Glomerular endothelial cell (primary cell): ENCODE measurements at regions not wholly inside any gene's neighbourhood (a gene's known extent, or its start where the extent isn't known, plus 50 kb on each side); places are given as distances from the start of the nearest gene placed in this dataset.

ENCODE experiments used
- DNase-seq: peaks from one replicate; pipeline ENCODE4 v3.0.0-alpha.2; 2011; ENCODE audit warnings: low read depth, low spot score; ENCODE audit errors: extremely low read depth

DNA sequence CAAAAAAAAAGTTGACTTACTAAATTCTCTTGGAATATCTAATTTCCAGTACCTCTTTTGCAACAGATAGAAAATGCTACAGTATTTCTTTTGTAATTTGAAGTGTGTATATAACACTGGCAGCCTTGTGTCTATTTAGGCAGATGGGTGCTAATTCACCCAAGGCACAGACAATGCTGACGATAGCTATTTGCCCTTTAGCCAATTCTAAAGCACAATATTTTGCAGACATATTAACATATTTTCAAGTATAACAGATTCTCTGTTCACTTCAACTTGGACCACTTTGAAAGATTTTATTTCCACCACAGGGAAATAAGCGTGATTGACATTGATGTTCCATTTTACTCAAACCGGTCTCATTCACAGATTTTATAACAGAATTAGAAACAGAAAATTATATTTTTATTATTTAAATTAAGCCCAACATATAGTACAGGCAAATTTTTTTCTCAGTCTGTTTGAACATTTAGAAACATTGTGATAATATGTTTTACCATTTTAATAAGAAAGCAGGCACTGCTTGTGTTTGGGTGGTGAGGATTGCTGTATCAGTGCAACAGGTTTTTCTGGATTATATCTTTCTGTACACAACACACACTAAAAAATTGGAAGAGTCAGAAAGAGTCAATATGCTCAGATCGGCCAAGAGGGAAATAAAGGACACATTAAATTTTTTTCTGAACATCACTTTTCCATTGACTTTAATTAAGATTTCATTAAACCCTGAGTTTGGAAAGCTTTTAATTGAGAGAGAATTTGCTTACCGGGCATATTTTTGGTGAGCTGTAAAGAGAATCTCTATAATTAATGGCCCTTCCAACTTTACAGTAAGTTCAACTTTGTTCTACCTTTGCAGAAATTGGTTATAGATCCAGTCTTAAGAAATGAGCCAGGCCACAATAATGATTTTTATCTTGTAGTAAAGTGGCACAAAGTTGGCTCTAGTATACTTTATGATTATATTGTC lies 327.3 kb upstream of the NR2F2 start:
- no peak for DNase-seq

DNA sequence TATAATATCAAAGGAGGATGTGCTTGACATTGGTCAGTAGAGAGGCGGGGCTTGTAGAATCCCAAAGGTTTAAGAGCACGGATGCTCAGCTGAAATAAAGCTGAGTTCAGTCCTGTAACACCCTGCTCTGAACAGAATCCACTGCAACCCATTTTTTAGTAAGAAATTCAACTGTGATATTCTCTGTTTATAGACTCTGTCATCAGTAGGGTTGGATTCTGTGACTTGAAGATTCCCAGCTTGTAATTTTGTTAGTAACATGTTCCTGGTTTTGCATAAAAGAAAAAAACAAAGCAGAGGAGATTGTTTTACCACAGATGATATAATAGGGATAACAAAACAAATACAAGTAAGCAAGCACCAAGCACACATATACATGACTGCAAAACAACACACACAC lies 324.6 kb upstream of the NR2F2 start:
- no peak for DNase-seq

DNA sequence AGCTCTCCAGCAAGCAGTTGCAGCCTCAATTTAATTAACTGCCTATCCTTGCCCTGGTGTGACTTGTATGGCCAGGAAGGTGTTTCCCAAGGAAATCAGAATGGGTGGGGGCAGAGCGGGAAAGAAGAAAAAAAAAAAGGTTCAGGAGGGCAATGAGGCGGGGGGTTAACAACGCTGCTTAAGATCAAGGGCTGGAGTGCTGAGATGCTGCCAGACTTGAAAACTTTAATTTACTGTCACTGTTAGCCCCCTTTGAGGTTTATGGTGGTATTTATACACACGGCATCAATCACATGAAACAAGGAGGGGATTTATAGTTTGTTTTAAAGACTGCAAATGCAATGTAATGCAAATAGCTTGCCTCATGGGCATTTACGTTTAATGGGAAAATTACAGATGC lies 319.4 kb upstream of the NR2F2 start:
- no peak for DNase-seq

DNA sequence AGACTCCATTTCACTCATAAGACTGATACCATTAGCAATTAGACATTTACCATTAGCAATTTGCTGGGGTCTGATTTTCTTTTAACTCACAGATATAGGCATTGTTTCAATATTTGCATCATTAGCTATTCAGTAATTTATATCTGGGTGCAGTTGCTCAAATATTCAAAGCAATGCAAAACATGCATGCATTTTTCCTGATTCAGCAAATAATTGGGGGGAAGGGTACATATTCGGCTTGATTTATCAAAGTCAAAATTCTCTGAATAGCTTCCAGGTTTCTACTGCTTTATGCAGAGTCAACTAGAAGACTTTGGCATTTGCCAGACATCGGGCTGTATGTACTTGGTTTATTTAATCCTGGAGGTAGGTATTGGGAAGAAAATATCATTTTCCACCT lies 315.6 kb upstream of the NR2F2 start:
- no peak for DNase-seq

DNA sequence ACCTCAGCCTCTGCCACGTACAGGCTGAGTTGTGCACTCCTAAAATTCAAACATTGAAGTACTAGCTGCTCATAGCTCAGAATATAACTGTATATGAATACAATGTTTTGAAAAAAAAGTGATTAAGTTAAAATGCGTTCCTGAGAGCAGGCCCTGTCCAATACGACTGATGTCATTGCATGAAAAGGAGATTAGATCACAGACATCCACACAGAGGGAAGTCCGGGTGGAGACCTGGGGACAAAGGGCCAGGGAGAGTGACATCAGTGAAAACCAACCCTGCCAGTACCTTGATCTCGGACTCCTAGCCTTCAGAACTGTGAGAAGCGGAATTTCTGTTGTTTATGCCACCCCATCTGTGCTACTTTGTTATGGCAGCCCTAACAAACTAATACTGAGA lies 311.4 kb upstream of the NR2F2 start:
- DNase-seq: no peak

DNA sequence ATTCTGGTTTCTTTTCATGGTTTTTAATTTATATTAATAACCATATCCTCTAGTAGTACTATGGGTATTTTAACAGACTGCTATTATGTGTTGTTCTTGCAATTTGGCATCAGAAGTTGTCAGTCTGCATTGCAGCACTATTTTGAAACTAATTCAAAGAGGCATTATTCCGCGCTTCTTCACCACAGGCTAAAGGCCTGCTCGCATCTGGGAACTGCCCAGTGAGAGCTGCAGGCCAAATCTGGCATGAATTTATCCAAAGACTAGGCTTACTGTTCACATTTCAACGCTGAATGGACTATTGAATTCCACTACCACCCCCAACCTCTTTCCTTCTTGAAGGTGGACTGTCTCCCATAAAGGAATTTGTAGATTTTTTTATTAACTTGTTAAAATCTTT lies 310.4 kb upstream of the NR2F2 start:
- no peak for DNase-seq

DNA sequence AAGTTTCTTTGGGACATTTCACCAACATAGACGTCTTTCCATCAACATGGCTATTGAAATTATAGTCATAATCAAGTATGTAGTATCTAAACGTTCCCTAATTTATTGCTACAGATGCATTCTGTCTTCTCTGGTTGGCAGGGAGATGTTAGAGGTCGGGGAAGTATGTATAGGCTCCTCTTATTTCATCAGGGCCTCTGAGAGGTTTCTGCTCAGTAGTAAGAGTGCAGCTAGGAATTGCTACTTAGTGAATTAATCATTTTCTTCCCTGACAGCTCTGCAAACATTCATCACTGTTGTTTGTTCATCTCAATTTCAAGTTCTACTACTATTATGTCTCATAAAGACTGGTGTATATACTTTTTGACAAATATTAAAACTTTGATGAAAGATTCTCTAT lies 309.7 kb upstream of the NR2F2 start:
- no peak for DNase-seq

DNA sequence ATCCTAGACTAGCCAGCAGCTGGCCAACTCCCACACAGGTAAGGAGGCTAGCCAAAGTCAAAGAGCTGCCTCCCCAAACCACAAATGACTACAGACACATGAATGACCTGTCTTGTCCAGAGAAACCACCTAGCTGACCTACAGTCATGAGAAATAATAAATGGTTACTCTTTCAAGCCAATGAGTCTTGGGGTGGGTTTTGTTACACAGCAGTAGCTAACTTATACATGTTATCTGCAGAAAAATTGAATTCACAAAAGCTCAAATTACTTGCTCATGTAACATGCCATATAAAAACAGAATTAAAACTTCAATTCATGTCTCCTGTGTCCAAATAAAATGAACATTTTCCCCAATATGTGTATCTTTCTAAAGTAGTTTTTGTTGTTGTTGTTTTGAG lies 307.4 kb upstream of the NR2F2 start:
- no peak for DNase-seq

DNA sequence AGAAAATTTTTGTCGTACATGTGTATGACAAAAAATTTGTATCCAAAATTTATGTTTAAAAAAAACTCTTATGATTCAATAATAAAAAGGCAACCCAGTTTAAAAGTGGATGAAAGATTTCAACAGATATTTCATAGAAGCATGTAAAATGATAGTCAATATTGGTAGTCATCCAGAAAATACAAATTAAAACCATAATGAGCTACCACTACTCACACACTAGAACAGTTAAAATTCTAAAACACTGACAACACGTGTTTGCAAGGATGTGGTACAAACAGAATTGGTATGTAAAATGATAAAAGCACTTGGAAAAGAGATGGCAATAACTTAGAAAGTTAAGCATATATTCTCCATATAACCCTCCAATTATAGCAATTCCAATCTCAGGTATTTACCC lies 303.0 kb upstream of the NR2F2 start:
- no peak for DNase-seq

DNA sequence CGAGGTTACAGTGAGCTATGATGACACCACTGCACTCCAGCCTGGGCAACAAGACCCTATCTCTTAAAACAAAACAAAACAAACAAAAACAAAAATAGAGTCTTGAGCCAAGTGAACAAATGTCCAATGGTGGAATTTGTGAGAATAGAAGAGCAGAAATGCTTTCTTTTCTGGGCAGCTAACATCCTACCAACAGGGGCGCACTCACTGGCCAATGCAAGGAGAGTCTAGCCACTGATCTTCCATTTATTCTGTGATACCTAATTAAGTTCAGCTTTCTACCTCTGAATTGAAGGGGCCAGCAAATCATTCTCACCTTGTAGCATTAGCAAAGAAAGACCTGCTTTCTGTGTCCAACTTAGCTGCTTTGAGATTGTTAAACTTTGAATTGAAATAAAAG lies 301.9 kb upstream of the NR2F2 start:
- DNase-seq: no peak

DNA sequence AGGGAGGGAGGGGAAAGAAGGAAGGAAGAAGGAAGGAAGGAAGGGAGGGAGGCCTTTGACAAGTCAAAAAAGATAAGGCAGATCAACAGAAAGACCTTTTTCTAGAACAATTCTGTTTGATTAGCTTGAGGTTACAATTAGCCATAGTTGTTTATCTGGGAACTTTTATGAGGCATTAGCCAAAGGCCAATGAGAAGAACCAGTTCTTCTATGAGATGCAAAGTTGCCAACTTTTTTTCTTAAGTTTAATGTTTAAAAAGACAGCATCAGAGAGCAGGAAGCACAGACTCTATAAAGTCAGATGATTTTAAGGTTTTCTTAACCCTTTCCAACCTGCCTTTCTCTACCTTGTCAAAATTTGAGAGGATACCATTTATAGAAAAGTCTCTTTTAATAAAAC lies 301.3 kb upstream of the NR2F2 start:
- no peak for DNase-seq

DNA sequence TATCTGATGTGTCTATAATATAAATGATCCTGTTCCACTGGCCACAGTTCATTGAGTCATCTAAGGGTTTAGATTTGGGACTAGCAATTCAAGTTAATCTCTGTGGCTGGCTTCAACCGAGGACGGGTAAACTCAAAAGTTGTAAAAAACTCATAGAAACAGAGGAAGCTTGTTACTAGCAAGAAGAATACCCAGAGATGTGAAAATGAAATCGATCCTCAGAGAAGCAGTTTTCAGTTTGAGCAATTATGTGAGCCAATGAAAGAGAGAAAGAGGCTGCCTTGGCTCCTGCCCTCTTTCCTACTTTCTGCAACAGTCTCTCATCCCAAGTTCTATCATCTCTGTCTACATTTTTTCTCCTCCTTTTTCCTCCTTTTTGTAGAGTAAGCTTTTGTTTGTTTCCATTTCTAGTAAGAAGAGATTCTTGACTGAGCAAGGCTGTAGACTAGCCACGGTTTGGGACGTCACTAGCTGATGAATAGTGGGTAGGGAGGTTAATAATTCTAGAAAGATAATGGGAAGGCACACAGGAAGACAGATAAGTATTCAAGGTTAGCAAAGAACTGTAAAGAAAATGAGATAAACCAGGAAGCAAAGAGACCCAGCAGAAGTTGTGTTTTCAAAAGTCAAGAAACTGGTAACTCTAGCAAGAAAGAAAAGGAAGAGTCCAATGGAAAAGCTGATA lies 298.9 kb upstream of the NR2F2 start:
- no peak for DNase-seq

DNA sequence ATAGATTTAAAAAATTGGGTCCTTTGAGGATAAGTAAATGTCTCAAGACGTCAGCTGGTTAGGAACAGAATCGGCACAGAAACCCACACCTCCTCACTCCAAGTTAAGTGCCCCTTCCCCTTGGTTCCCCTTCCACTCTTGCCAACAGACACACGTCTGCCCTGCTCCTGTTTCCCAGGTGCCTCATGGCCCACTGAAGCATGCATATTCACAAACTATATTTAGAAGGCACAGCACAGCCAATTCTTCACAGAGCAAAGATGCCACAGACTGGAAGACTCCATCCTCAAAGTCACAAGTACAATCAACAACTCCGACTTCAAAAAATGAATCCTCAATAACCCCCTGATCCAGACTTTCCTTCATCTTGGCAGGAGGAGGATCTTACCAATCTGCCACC lies 295.4 kb upstream of the NR2F2 start:
- DNase-seq: no peak

DNA sequence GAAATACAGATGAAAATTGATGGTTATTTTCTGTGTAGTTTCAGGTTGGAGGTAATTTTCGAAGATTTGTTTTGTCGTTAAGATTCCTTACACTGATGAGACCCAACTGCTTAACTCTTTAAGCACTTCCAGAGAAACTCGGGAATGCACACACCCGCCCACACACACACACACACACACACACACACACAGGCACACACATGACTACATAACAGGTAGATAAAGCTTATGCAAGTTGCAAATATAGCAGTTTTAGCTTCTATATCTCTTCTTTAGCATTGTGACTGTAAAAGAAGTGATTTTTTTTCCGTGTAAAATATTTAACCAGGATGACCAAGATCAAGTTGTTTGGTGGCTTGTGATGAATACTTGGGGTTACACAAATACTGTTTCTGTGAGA lies 294.9 kb upstream of the NR2F2 start:
- DNase-seq: no peak

DNA sequence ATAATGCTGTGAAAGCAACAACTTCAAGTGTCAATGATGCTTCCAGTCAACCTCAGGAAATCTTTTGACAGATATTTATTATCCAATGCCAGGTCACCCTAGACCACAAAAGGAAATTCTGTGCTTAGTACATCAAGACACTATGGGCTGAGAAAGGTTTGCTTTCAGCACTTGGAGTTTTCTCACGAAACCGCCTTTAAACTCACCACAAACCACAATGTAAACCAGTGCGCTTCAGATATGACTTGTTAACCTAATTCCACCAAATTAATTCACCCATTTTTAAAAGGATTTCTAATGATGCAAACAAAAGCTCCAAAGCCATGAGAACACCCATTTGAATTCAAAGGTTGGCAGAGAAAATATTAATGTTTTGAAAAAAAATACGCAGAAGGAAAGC lies 292.9 kb upstream of the NR2F2 start:
- DNase-seq: no peak

DNA sequence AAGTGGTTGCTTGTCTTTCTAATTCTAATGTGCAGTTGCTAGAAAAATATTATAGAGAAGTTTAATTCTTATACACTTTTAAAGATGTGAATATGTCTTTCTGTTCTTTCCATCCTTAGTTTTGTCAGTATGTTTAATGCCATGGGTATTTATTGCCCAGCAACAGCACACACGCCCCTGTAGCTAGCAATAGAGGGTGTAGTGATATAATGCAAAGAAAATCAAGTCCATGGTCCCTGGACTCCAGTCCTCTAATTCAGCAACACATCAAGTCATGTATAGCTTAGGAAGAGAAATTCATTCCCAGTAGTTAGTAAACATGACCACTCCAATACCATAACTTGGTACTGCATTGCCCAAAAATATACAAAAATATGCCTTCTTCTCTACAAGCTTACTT lies 292.4 kb upstream of the NR2F2 start:
- DNase-seq: no peak

DNA sequence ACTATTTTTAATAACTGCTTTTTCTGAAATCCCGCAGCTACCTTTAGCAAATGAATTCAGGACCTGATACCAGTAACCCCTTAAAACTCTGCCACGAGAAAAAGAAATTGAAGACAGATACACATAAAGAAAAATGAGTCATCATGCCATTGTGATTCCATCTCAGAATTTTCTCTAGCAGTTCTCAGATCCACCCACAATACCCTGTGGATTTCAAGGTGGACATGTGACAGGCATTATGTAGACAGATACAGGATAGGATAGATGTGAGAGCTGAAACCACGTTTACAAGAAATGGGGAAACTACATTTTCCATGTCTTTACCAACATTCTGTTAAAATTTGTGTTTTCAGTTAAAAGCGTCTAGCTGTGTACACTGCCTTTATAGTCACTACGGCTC lies 291.9 kb upstream of the NR2F2 start:
- DNase-seq: no peak

DNA sequence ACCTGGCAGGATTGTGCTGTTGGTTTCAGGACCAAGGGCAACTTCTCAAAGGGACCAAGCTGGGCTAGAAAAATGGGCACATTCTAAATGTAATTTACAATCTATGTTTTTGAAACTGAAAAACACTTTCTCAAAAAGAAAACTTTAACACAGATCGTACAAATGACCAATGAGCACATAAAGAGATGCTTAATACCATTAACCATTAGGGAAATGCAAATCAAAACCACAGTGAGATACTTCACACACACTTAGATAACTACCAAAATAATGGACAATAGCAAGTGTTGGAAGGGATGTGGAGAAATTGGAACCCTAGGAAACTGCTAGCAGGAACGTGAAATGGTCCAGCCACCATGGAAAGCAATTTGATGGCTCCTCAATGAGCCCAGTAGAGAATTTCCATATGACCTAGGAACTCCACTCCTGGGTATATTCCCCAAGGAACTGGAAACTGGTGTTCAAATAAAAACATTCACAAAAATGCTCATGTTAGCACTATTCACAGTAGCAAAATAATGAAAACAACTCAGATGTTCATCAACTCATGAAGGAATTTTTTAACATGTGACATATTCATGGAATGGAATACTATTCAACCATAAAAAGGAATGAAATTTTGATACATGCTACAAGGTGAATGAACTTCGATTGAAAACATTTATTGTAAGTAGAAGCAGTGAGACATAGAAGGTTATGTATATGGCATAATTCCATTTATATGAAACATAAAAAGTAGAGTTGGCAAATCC lies 288.3 kb upstream of the NR2F2 start:
- no peak for DNase-seq

DNA sequence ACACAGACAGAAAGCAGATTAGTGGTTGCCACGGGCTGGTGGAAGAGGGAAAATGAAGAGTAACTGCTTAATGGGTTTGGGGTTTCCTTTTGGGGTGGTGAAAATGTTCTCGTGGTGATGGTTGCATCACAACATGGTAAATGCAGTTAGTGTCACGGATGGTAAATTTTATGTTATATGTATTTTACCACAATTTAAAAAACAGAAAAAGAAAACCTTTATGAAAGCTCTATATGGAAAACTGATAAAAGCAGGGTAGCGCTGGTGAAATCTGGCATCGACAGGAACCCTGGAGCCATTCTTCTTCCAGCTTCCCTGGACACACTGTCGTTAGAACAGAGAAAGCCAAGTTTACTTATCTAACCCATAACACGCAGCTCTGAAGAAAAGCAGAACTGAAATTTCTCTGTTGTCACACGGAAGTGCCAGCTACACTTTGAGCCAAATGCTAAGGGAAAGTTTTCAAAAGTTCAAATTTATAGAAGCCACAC lies 287.7 kb upstream of the NR2F2 start:
- DNase-seq: no peak

DNA sequence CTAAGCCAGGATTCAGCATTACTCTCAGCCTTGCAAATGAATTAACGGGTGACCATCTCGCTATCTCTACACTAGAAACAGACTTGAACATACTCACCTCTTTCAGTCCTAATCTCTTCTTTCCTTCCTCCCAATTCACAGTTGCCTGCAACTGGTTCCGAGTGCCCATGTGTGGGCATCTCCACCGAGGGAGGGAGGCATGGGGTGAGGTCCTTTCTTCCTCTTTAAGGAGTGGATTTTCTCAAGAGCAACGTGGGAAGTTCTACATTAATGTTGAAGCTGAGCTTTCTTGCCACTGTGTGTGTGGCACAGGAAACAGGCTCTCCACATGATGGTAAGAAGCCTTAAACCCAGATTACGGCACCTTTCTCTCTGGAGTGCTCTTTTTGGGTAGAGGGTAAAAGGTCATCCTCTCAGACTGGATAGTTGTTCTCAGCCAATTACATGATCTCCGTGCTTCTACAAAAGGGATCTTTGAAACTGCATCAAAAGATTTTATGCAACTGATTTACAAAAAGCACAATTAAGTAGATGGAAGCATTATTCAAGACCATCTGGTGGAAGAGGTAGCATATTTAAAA lies 286.8 kb upstream of the NR2F2 start:
- no peak for DNase-seq

DNA sequence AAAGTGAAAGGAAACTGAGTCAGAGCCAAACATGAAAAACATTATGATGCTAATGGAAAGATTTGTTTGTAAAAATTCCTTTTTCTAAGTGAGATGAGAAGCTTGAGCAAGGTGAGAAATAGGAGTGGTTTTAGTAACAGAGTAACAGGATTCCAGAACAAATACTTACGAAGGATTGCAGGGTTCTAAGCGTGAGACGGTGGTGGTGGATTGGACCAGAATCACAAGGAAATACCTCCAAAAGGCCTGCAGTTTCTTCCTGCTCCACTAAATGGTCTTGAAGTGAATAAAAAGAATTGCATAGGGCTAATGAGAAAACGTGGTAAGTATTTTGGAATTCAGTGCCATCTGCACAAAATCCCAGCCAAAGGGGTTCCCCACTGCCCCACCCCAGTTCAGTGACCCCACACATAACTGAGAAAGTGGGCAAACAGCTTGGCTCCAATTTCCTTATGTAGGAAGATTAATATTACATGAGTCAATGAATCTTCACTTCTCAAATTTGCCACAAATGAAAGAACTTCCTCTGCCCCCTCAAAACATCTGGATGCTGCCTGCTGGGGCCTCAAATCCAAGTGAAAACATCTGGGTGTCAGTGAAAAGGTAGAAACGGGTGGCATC lies 283.8 kb upstream of the NR2F2 start:
- no peak for DNase-seq
